ENCODE measurements at regions not wholly inside any gene's neighbourhood (a gene's known extent, or its start where the extent isn't known, plus 50 kb on each side); places are given as distances from the start of the nearest gene placed in this dataset.

DNA sequence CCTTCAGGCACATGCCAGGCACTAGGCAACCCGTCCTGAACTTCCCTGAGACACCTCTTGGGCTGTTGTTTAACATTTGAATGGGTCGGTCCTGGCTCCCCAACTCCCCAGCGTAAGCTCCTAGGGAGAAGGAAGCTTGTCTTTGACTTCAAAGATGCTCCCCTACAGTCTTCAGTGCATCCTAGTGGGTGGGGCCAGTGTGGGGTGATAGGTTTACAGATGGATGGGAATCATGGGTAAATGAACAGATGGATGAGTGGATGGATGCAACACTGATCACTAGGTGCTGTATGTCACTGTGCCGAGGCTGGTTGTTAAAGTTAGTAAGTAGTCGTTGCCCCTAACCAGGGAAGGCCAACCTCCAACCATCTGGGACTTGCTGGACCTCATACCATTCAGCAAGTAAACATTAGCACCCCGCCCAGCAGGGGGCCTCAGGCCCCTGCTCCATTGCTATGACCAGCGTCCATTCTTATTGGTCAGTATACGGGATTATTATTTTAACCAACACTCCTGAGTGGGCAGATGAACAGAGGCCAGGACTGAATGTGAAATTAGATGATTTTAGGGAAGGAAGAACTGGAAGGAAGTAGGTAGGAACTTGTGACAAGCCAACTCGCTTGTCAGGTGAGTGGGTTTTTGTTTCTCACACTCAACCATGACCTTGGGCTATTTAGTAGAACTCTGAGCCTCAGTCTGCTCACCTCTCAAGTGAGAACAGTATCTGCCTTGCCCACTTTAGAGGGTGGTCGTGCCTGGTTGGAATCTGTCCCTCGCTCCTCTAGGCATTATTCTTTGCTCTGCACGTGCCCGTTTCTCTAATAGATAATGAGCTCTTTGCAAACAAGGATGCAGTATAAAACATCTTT is 82.9 kb upstream of the FOXP4 start:
- peak; percentile 69 for DNase-seq (ENCODE audit: low read depth)
- TF ChIP-seq, protein P1, sequence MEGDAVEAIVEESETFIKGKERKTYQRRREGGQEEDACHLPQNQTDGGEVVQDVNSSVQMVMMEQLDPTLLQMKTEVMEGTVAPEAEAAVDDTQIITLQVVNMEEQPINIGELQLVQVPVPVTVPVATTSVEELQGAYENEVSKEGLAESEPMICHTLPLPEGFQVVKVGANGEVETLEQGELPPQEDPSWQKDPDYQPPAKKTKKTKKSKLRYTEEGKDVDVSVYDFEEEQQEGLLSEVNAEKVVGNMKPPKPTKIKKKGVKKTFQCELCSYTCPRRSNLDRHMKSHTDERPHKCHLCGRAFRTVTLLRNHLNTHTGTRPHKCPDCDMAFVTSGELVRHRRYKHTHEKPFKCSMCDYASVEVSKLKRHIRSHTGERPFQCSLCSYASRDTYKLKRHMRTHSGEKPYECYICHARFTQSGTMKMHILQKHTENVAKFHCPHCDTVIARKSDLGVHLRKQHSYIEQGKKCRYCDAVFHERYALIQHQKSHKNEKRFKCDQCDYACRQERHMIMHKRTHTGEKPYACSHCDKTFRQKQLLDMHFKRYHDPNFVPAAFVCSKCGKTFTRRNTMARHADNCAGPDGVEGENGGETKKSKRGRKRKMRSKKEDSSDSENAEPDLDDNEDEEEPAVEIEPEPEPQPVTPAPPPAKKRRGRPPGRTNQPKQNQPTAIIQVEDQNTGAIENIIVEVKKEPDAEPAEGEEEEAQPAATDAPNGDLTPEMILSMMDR (IDR thresholded peaks at IDR 0.05; ENCODE audit: insufficient read depth, low read depth, low read length, missing control alignments): peak; percentile 74
- H3K4me3 ChIP-seq (ENCODE audit: low read depth, low read length): no peak overlapping the region

DNA sequence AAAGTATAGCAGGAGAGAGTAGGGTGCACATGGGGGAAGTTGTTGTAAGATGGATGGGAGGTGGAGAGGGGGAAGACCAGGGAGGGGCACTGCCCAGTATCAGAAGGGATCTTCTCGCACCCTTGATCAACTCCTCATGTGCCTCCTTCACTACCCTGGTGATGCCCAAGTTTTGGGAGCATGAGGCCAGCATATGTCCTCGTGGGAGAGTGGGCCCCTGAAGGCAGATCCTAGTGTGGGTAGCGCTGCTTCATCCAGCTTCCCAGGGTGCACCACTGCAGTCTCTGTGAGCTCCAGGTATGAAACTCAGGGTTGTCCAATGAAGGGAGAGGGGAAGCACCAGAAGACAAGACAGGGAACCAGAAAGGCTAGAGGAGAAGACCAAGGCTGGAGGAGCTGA is 82.2 kb upstream of the FOXP4 start:
- DNase-seq (ENCODE audit: low read depth): no peak
- H3K4me3 ChIP-seq (ENCODE audit: low read depth, low read length): no peak overlapping the region
- TF ChIP-seq, protein P1 (IDR thresholded peaks at IDR 0.05; ENCODE audit: insufficient read depth, low read depth, low read length, missing control alignments): no peak

DNA sequence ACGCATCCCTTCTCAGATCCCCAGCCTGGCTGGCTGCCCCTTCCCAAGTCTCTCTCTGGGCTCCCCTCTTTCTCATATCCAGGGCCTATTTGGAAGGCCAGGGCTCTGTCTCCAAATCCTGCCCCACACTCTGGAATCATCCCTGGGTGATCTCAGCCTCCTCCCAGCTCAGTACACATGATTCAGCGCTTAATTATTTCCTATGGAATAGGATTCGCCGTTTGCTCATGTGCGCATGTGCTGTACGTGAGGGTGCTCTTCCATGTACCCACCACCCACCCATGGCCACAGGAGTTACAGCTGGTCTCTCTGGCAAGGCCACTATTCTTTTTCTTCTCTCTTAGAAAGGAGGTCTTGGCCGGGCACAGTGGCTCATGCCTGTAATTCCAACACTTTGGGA is 81.7 kb upstream of the FOXP4 start:
- DNase-seq (ENCODE audit: low read depth): no peak
- TF ChIP-seq, protein P1 (IDR thresholded peaks at IDR 0.05; ENCODE audit: insufficient read depth, low read depth, low read length, missing control alignments): no peak
- H3K4me3 ChIP-seq (ENCODE audit: low read depth, low read length): no peak overlapping the region

DNA sequence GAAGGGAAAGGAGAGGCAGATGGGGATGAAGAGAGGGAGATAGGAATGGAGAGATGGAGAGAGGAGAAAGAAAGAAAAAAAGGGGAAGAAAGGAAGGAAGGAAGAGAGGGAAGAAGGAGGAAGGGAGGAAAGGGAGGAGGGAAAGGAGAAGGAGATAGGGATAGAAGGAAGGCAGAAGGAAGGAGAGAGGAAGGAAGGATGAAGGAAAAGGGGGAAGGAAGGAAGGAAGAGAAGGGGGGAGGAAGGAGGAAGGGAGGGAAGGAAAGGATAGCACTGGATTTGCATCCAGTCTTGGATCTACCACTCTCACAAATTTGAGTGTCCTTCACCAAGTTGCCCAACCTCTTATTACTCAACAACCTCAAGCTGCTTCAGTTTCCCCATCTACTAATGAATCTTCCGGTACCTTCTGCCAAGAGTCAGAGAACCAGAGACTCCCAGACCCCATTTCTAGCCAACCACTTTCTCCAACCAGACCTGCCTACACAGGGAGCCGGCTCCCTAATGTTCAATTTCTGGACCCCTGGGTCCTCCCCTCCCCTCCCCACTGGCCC is 79.7 kb upstream of the FOXP4 start:
- no peak for DNase-seq (ENCODE audit: low read depth)
- TF ChIP-seq, protein P1 (IDR thresholded peaks at IDR 0.05; ENCODE audit: insufficient read depth, low read depth, low read length, missing control alignments): no peak
- no peak overlapping the region for H3K4me3 ChIP-seq (ENCODE audit: low read depth, low read length)

DNA sequence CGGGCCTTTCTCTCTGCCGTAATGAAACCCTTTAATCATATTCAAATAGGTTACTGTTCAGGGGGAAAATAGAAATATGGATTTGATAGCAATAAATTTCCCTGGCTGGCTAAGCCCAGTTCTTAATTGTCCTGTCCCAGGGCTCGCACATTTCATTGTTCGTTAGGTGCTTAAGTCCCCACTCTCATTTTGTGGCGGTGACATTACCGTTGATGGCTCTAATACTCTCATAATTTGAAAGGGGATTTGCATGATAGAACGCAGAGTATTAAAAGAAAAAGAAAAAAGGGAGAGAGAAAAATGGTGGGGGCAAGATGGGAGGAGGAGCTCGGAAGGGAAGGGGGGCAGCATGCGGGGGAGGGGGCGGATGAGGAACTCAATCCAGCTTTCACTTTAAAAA is 79.1 kb upstream of the FOXP4 start:
- TF ChIP-seq, protein P1 (IDR thresholded peaks at IDR 0.05; ENCODE audit: insufficient read depth, low read depth, low read length, missing control alignments): no peak
- no peak overlapping the region for H3K4me3 ChIP-seq (ENCODE audit: low read depth, low read length)
- no peak for DNase-seq (ENCODE audit: low read depth)

DNA sequence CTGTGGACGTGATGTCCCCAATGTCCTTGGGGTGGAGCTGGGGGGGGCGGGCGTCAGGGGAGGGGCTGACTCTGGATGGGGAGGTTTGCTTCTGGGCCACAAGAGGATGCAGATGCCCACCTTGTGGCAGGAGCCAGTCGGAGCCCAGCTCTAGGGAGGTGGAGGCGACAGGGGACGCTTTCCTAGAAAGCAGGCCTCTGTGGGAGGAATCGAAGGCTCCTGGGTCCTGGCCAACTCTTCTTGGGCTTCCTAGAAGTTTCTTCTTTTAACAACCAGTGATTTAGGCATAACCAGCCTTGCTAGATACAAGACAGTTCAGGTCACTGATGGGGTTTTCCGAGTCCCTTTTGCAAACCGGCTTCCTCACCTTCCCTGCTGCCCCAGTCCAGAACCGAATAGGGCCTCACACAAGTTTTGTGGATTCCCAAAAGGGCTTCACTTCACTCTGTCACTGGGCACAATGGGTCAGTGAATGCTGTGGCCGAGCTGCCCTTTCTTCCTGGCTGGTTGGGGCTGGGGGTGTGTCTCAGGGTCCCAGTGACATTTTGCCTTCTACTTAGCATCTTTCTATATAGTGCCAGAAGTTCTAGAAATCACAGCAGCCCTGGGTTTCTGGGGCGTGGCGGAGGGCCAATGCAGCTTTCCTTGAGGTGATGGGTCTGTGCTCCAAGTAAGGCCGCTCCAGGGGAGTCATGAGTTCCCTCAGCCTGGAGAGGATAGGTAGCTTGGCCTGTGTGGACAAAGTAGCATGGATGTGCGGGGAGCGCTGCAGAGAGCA is 78.4 kb upstream of the FOXP4 start:
- TF ChIP-seq, protein P1 (IDR thresholded peaks at IDR 0.05; ENCODE audit: insufficient read depth, low read depth, low read length, missing control alignments): no peak
- no peak for DNase-seq (ENCODE audit: low read depth)
- no peak overlapping the region for H3K4me3 ChIP-seq (ENCODE audit: low read depth, low read length)
